ENCODE measurements at regions not wholly inside any gene's neighbourhood (a gene's known extent, or its start where the extent isn't known, plus 50 kb on each side); places are given as distances from the start of the nearest gene placed in this dataset.

DNA sequence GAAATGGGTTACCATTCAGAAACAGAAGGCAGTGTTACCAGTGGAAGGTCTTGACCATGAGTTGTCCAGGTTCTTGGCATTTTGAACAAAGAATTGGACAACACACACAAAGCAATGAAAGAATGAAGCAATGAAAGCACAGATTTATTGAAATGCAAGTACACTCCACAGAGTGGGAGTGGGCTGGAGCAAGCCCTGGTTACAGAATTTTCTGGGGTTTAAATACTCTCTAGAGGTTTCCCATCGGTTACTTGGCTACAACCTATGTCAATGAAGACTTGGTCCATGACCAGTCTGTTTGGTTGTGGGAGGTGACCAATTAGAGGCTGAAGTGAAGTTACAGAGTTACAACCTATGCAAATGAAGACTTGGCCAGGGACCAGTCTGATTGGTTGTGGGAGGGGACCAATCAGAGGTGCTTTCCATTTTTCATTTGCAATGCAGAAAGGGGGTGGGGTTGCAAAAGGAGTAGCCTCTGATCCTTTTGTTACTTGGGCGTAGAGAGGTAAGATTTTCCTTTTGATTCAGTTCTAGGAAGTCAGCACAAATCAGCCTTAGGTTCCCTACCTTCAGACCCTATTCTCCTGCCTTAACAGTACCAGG, 71.7 kb upstream of the SPRY4 start:
- DNase-seq, result no peak
- Histone ChIP-seq H3K9me3 (no peaks in the 10 kb centered on the region), H3K27me3 (no peaks in the 10 kb centered on the region), H3K27ac (no peak overlapping the region), H3K4me3 (no peak overlapping the region), H3K9ac (ENCODE audit: low read depth in 2 of 2, low read length in 2 of 2) (no peak overlapping the region), H3K36me3 (no peaks in the 10 kb centered on the region), H3K4me1 (no peaks in the 10 kb centered on the region)
- intact Hi-C loops (cut with DNase I), result no loop called here
- TF ChIP-seq, protein P1, sequence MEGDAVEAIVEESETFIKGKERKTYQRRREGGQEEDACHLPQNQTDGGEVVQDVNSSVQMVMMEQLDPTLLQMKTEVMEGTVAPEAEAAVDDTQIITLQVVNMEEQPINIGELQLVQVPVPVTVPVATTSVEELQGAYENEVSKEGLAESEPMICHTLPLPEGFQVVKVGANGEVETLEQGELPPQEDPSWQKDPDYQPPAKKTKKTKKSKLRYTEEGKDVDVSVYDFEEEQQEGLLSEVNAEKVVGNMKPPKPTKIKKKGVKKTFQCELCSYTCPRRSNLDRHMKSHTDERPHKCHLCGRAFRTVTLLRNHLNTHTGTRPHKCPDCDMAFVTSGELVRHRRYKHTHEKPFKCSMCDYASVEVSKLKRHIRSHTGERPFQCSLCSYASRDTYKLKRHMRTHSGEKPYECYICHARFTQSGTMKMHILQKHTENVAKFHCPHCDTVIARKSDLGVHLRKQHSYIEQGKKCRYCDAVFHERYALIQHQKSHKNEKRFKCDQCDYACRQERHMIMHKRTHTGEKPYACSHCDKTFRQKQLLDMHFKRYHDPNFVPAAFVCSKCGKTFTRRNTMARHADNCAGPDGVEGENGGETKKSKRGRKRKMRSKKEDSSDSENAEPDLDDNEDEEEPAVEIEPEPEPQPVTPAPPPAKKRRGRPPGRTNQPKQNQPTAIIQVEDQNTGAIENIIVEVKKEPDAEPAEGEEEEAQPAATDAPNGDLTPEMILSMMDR (IDR thresholded peaks at IDR 0.05), result no peak

DNA sequence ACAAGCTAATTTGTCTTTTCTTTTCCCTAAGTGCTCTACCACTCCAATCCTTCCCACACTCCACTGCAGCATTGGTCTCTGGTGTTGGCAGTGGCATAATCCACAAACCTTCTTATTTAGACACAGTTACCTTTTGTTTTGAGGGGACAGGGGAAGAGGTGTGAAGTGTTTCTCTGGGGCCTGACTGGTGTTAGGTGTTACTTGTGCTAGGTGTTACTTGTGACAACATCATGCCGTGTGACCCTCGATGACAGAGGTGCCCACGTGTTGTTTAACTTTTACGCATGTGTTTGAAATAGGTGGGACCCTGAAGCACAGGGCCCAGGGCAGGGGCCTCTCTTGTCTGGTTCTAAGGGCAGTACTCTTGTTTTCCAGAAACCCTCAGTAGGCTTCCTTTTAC, 70.5 kb upstream of the SPRY4 start:
- H3K27me3 ChIP-seq, result no peaks in the 10 kb centered on the region
- intact Hi-C loops (cut with DNase I), result no loop called here
- DNase-seq, result no peak
- no peaks in the 10 kb centered on the region for H3K9me3 ChIP-seq
- H3K27ac ChIP-seq, result no peak overlapping the region
- H3K36me3 ChIP-seq, result no peaks in the 10 kb centered on the region
- TF ChIP-seq, protein P1 (IDR thresholded peaks at IDR 0.05), result no peak
- no peak overlapping the region for H3K9ac ChIP-seq (ENCODE audit: low read depth in 2 of 2, low read length in 2 of 2)
- H3K4me3 ChIP-seq, result no peak overlapping the region
- no peaks in the 10 kb centered on the region for H3K4me1 ChIP-seq

DNA sequence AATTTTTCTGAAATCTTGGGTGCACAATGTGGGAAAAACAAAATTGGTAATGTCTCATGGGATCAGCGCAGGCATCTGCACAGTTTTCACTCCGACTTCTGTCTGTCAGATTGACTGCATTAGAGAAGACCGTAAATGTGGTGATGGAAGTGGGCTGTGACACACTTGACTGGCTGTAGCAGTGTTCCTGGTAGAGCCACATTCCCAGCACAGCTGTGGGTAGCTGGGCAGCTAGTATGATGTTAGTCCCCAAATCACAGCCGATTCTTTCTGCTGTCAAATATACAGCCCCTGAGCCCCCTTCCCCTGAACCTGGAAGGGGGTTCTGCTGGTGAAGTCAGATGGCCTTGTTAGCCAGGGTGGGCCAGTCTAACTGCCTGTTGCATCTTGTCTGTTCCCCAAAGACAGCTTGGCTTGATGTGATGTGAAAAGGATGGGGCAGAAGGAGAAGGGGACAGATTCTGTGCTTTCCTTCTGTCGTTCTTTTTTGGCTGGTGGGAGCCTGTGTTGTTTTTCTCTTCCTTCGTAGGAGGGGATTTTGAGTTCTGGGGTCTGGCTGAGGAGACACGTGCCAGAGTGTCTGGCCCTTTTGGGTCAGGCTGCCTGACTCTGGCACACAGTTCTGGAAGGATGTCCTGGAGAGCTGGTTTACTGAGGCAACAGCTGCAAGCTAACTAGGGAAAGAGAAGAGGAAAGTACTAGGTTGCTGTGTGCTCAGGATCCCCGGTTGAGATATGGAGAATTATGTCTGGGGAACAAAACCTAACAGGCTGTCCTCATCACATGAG, 66.4 kb upstream of the SPRY4 start:
- H3K4me3 ChIP-seq, result no peak overlapping the region

DNA sequence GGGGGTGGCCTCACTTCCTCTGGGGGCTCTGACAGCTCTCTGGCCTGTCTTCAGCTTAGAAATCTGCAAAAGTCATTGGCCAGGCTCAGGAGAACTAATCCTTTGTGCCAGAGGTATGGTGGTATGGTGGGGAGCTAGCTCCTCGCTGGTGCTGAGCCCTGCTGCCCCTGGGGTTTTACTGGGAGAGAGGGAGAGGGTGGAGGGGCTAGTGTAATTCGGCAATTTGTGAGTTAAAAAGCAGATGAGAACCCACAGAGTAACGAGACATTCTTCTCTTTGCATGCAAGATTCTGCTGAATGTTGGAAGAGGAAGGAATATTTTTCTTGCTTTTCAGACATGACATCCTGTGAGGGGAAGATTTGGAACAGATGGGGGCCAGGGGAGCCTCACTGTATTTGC, 65.5 kb upstream of the SPRY4 start:
- Histone ChIP-seq H3K4me1 (peaks cover 4% of the 10 kb centered on the region), H3K4me3 (no peak overlapping the region), H3K9me3 (no peaks in the 10 kb centered on the region), H3K27ac (no peak overlapping the region), H3K27me3 (no peaks in the 10 kb centered on the region), H3K36me3 (no peaks in the 10 kb centered on the region), H3K9ac (ENCODE audit: low read depth in 2 of 2, low read length in 2 of 2) (no peak overlapping the region)
- TF ChIP-seq, protein P1 (IDR thresholded peaks at IDR 0.05), result no peak
- intact Hi-C loops (cut with DNase I), result no loop called here
- DNase-seq, result no peak

More for the DNA sequence above, 66.4 kb upstream of the SPRY4 start:
- intact Hi-C loops (cut with DNase I), result no loop called here
- TF ChIP-seq, protein P1 (IDR thresholded peaks at IDR 0.05), result no peak
- no peaks in the 10 kb centered on the region for H3K36me3 ChIP-seq
- peaks cover 4% of the 10 kb centered on the region for H3K4me1 ChIP-seq
- no peaks in the 10 kb centered on the region for H3K27me3 ChIP-seq
- H3K27ac ChIP-seq, result no peak overlapping the region
- H3K9ac ChIP-seq (ENCODE audit: low read depth in 2 of 2, low read length in 2 of 2), result no peak overlapping the region
- H3K9me3 ChIP-seq, result no peaks in the 10 kb centered on the region
- DNase-seq, result no peak

DNA sequence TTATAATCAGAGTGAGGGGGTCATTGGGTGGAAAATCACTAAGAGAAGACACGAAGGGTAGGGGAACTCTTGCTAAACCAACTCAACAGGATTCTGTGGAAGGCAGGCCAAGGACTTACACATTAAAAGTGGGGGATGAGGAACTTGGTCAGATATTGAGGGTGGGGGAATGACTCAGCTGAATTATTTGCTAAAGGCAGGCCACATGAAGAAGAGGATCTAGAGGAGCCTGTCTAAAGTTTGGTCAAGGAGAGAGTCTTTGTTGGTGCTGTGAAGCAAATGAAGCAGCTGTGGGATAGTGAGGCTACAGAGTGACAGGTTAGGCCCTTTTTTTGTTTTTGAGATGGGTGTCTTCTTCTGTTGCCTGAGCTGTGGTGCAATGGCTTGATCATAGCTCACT, 63.9 kb upstream of the SPRY4 start:
- H3K4me1 ChIP-seq, result peaks cover 4% of the 10 kb centered on the region

More for the DNA sequence above, 63.9 kb upstream of the SPRY4 start:
- no peak for DNase-seq
- H3K27ac ChIP-seq, result no peak overlapping the region
- H3K27me3 ChIP-seq, result no peaks in the 10 kb centered on the region
- no peaks in the 10 kb centered on the region for H3K36me3 ChIP-seq
- H3K9me3 ChIP-seq, result no peaks in the 10 kb centered on the region
- TF ChIP-seq, protein P1 (IDR thresholded peaks at IDR 0.05), result no peak
- H3K9ac ChIP-seq (ENCODE audit: low read depth in 2 of 2, low read length in 2 of 2), result no peak overlapping the region
- intact Hi-C loops (cut with DNase I), result no loop called here
- H3K4me3 ChIP-seq, result no peak overlapping the region

Measured in colonic mucosa (tissue), 4 donors.